ENCODE measurements at regions not wholly inside any gene's neighbourhood (a gene's known extent, or its start where the extent isn't known, plus 50 kb on each side); places are given as distances from the start of the nearest gene placed in this dataset.

GRCh38 chr13:26476111-26476781, 81.2 kb upstream of the WASF3 start:
- no peak for TF ChIP-seq POLR2A (IDR thresholded peaks at IDR 0.05)
- TF ChIP-seq, protein P1, sequence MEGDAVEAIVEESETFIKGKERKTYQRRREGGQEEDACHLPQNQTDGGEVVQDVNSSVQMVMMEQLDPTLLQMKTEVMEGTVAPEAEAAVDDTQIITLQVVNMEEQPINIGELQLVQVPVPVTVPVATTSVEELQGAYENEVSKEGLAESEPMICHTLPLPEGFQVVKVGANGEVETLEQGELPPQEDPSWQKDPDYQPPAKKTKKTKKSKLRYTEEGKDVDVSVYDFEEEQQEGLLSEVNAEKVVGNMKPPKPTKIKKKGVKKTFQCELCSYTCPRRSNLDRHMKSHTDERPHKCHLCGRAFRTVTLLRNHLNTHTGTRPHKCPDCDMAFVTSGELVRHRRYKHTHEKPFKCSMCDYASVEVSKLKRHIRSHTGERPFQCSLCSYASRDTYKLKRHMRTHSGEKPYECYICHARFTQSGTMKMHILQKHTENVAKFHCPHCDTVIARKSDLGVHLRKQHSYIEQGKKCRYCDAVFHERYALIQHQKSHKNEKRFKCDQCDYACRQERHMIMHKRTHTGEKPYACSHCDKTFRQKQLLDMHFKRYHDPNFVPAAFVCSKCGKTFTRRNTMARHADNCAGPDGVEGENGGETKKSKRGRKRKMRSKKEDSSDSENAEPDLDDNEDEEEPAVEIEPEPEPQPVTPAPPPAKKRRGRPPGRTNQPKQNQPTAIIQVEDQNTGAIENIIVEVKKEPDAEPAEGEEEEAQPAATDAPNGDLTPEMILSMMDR (IDR thresholded peaks at IDR 0.05 in 8 of 11, conservative IDR thresholded peaks at IDR 0.05 in 3 of 11), result no peak
